HepG2 (cell line): ENCODE measurements at regions not wholly inside any gene's neighbourhood (a gene's known extent, or its start where the extent isn't known, plus 50 kb on each side); places are given as distances from the start of the nearest gene placed in this dataset.

ENCODE experiments used
- ATAC-seq: fragments of 200-7000 bp; cut with Tn5 transposase; 3 replicates; pipeline ENCODE4 v1.9.1; 2020; ENCODE audit warnings: mild to moderate bottlenecking, moderate library complexity
- BruUV-seq: library from RNA; stranded (reverse); fragments of 400-500 nt; replicated peaks from 2 replicates; lab custom pipeline; 2021; lab: Mats Ljungman, UMichigan
- CTCF ChIA-PET: fragments of 300-600 bp; formaldehyde crosslinking; extraction: SDS; loops from one replicate; lab custom pipeline; 2021; ENCODE audit warnings: low total read pairs, inconsistent platforms, low intra/inter-chr PET ratio; lab: Yijun Ruan, JAX
- POLR2A ChIA-PET: fragments of 350-600 bp; sonication (Branson Sonifier 250); formaldehyde crosslinking; loops from one replicate; lab custom pipeline; 2020; ENCODE audit warnings: antibody characterized with exemption, inconsistent platforms; lab: Yijun Ruan, JAX
- DNase-seq: peaks from one replicate; pipeline ENCODE4 v3.0.0-alpha.2; 2015; ENCODE audit warnings: low spot score
- FAIRE-seq: peaks from 3 replicates; lab custom pipeline; 2011; peaks lifted over from hg19 to GRCh38; lab: Jason Lieb, UNC
- H2AFZ ChIP-seq: one replicate; pipeline ENCODE4 v1.6.1; 2011; ENCODE audit warnings: low read length, inconsistent platforms
- H3K27ac ChIP-seq: fragments of 300-600 bp; 3 replicates; pipeline ENCODE4 v1.8.0; 2011; ENCODE audit warnings: mixed run types, mild to moderate bottlenecking, mixed read lengths, low read length, inconsistent platforms; ENCODE audit not compliant: insufficient read depth; ENCODE audit errors: extremely low read length
- H3K27me3 ChIP-seq, 2 experiments: fragments of 200-600 bp in 1 of 2; 2 replicates in 1 of 2; 3 replicates in 1 of 2; pipeline versions ENCODE4 v1.6.0 to v1.8.0; 2011; ENCODE audit warnings: low read length in 2 of 2, mild to moderate bottlenecking in 2 of 2, moderate library complexity in 2 of 2, inconsistent platforms in 1 of 2; ENCODE audit not compliant: insufficient read depth in 2 of 2, control insufficient read depth in 1 of 2
- H3K36me3 ChIP-seq, 2 experiments: fragments of 200-600 bp in 1 of 2; replicated peaks in 1 of 2; 2 replicates in 1 of 2; 3 replicates in 1 of 2; pipeline versions ENCODE4 v1.5.1 to v1.8.0; 2011; ENCODE audit warnings: low read length in 2 of 2, inconsistent platforms in 1 of 2; ENCODE audit not compliant: insufficient read depth in 2 of 2, control insufficient read depth in 1 of 2
- H3K4me1 ChIP-seq: 2 replicates; pipeline ENCODE4 v1.5.1; 2012; ENCODE audit warnings: low read length, inconsistent platforms; ENCODE audit not compliant: insufficient read depth
- H3K4me2 ChIP-seq: 2 replicates; pipeline ENCODE4 v1.6.0; 2011; ENCODE audit warnings: low read depth, low read length, inconsistent platforms
- H3K4me3 ChIP-seq, 3 experiments: fragments of 200-600 bp in 1 of 3; sonication (generic), shearing (Covaris generic) in 1 of 3; replicated peaks in 1 of 3; 2 replicates each; pipeline ENCODE4 v1.5.1; 2011 to 2016; ENCODE audit warnings: low read length in 3 of 3, inconsistent platforms in 2 of 3, low read depth in 2 of 3, mild to moderate bottlenecking in 2 of 3, control low read depth in 1 of 3, mixed read lengths in 1 of 3; ENCODE audit not compliant: insufficient read depth in 1 of 3
- H3K79me2 ChIP-seq: one replicate; pipeline ENCODE4 v1.6.1; 2011; ENCODE audit warnings: low read length, inconsistent platforms; ENCODE audit not compliant: insufficient read depth
- H3K9ac ChIP-seq: 2 replicates; pipeline ENCODE4 v1.6.0; 2011; ENCODE audit warnings: mild to moderate bottlenecking, low read depth, low read length, inconsistent platforms; ENCODE audit not compliant: insufficient read depth
- H3K9me3 ChIP-seq: 2 replicates; pipeline ENCODE4 v1.5.1; 2012; ENCODE audit warnings: mild to moderate bottlenecking, low read length
- H4K20me1 ChIP-seq: 2 replicates; pipeline ENCODE4 v1.6.0; 2011; ENCODE audit warnings: inconsistent platforms, mild to moderate bottlenecking, low read length, moderate library complexity; ENCODE audit not compliant: insufficient read depth
- BORCS8-MEF2B ChIP-seq: sonication (generic); formaldehyde crosslinking; IDR thresholded peaks from 2 replicates; pipeline ENCODE4 v1.8.0; 2022; ENCODE audit warnings: mild to moderate bottlenecking, missing genetic modification reagents
- BRCA1 ChIP-seq: sonication (generic); formaldehyde crosslinking; IDR thresholded peaks from 2 replicates; pipeline ENCODE4 v1.4.0; 2020; ENCODE audit warnings: missing genetic modification reagents
- BRD4 ChIP-seq: sonication (generic); formaldehyde crosslinking; IDR thresholded peaks from 2 replicates; pipeline ENCODE4 v1.4.0; 2020; ENCODE audit warnings: missing genetic modification reagents
- CC2D1A ChIP-seq: sonication (generic); formaldehyde crosslinking; IDR thresholded peaks from 2 replicates; pipeline ENCODE4 v1.8.1; 2023; ENCODE audit warnings: mild to moderate bottlenecking, missing genetic modification reagents
- ESRRA ChIP-seq: sonication (generic); formaldehyde crosslinking; IDR thresholded peaks from 2 replicates; pipeline ENCODE4 v1.5.1; 2020; ENCODE audit warnings: mild to moderate bottlenecking, low read depth, missing genetic modification reagents
- JUNB ChIP-seq: sonication (generic); formaldehyde crosslinking; IDR thresholded peaks from 2 replicates; pipeline ENCODE4 v1.8.0; 2022; ENCODE audit warnings: missing genetic modification reagents, mild to moderate bottlenecking, borderline replicate concordance
- MTF1 ChIP-seq: sonication (generic); formaldehyde crosslinking; IDR thresholded peaks from 2 replicates; pipeline ENCODE4 v1.5.0; 2020; ENCODE audit warnings: missing genetic modification reagents
- PHF21A ChIP-seq: sonication (generic); formaldehyde crosslinking; IDR thresholded peaks from 2 replicates; pipeline ENCODE4 v1.5.0; 2020; ENCODE audit warnings: mild to moderate bottlenecking, missing genetic modification reagents
- RBM39 ChIP-seq: fragments of 200-400 bp; formaldehyde crosslinking; IDR thresholded peaks from one replicate; pipeline ENCODE4 v1.6.1; 2018; ENCODE audit warnings: antibody characterized with exemption, mild to moderate bottlenecking, low read depth, low read length; ENCODE audit not compliant: poor library complexity, severe bottlenecking
- SMAD9 ChIP-seq: sonication (generic); formaldehyde crosslinking; IDR thresholded peaks from 2 replicates; pipeline ENCODE4 v1.5.1; 2020; ENCODE audit warnings: mild to moderate bottlenecking, missing genetic modification reagents
- TAF1 ChIP-seq: sonication (generic); formaldehyde crosslinking; IDR thresholded peaks from 2 replicates; pipeline ENCODE4 v1.4.0; 2020; ENCODE audit warnings: missing genetic modification reagents
- ZBTB46 ChIP-seq: sonication (generic); formaldehyde crosslinking; IDR thresholded peaks from 2 replicates; pipeline ENCODE4 v1.4.0; 2020; ENCODE audit warnings: mild to moderate bottlenecking, missing genetic modification reagents, borderline replicate concordance
- ZGPAT ChIP-seq: IDR thresholded peaks from 2 replicates; pipeline ENCODE4 v1.6.1; 2016; ENCODE audit warnings: mild to moderate bottlenecking
- ZNF24 ChIP-seq: fragments of 450-650 bp; IDR thresholded peaks from 2 replicates; pipeline ENCODE4 v1.6.1; 2017; ENCODE audit warnings: antibody characterized with exemption, mild to moderate bottlenecking
- ZNF704 ChIP-seq: sonication (generic); formaldehyde crosslinking; IDR thresholded peaks from 2 replicates; pipeline ENCODE4 v1.8.1; 2023; ENCODE audit warnings: mild to moderate bottlenecking, inconsistent platforms, moderate library complexity, missing genetic modification reagents, borderline replicate concordance
- ZNF713 ChIP-seq: sonication (generic); formaldehyde crosslinking; IDR thresholded peaks from 2 replicates; pipeline ENCODE4 v1.4.0; 2020; ENCODE audit warnings: mild to moderate bottlenecking, missing genetic modification reagents
- ZNF883 ChIP-seq: sonication (generic); formaldehyde crosslinking; IDR thresholded peaks from 2 replicates; pipeline ENCODE4 v1.5.1; 2020; ENCODE audit warnings: mild to moderate bottlenecking, missing genetic modification reagents; ENCODE audit errors: not compliant biosample characterization
- WGBS: methylation state at CpG from one replicate; pipeline ENCODE4 v1.1.6; 2017; ENCODE audit warnings: low lambda C conversion rate; 5-methylcytosine and 5-hydroxymethylcytosine counted together
- in situ Hi-C: cut with HindIII; loops from 2 replicates; pipeline ENCODE4 v1.10.0; 2017; ENCODE audit warnings: low pct_unique_long_range_greater_than_20kb; ENCODE audit not compliant: extremely low pct_ligation_motif_present
- intact Hi-C: fragments of 100-400 bp; cut with micrococcal nuclease; formaldehyde crosslinking; loops from one replicate; pipeline ENCODE4 v1.10.0; 2022; ENCODE audit not compliant: unreplicated experiment

GRCh38 chr13:76461484-76461883 is 424.7 kb downstream of the KCTD12 start:
- no peak overlapping the region for H3K9ac ChIP-seq
- no peak overlapping the region for H2AFZ ChIP-seq
- no peak overlapping the region for H3K4me2 ChIP-seq
- TF ChIP-seq ZNF24 (no peak), JUNB (CRISPR knock-in tag) (no peak), TAF1 (CRISPR knock-in tag) (no peak), MTF1 (CRISPR knock-in tag) (no peak), BRCA1 (CRISPR knock-in tag) (no peak), BORCS8-MEF2B (CRISPR knock-in tag) (no peak)
- H3K4me1 ChIP-seq = no peaks in the 10 kb centered on the region
- H3K27me3 ChIP-seq = no peaks in the 10 kb centered on the region
- H4K20me1 ChIP-seq = no peaks in the 10 kb centered on the region
- no peaks in the 10 kb centered on the region for H3K36me3 ChIP-seq
- DNase-seq (no peak), FAIRE-seq (no peak), ATAC-seq (no peak)
- no TSS peak for BruUV-seq
- no peak overlapping the region for H3K4me3 ChIP-seq
- 9% methylated on average over 1 of the region's 1 CpG for WGBS
- no peaks in the 10 kb centered on the region for H3K9me3 ChIP-seq
- in situ Hi-C loops = no loop called here
- H3K79me2 ChIP-seq = no peaks in the 10 kb centered on the region
- intact Hi-C loops = no loop called here
- H3K27ac ChIP-seq = no peak overlapping the region
- ChIA-PET POLR2A (no interaction called here), CTCF (no interaction called here)

GRCh38 chr13:76459863-76460262 is 426.3 kb downstream of the KCTD12 start:
- intact Hi-C loops = no loop called here
- Histone ChIP-seq H3K4me3 (no peak overlapping the region), H3K27me3 (no peaks in the 10 kb centered on the region), H3K36me3 (no peaks in the 10 kb centered on the region), H3K9ac (no peak overlapping the region), H3K4me1 (no peaks in the 10 kb centered on the region), H3K9me3 (no peaks in the 10 kb centered on the region), H4K20me1 (no peaks in the 10 kb centered on the region), H2AFZ (no peak overlapping the region), H3K79me2 (no peaks in the 10 kb centered on the region), H3K4me2 (no peak overlapping the region), H3K27ac (no peak overlapping the region)
- ATAC-seq (no peak), DNase-seq (no peak), FAIRE-seq (no peak)
- ChIA-PET POLR2A (no interaction called here), CTCF (no interaction called here)
- in situ Hi-C loops = no loop called here
- BruUV-seq = no TSS peak
- WGBS = 25% methylated on average over 4 of the region's 4 CpGs
- TF ChIP-seq ZBTB46 (CRISPR knock-in tag) = no peak
- TF ChIP-seq ZNF704 (CRISPR knock-in tag) = no peak
- TF ChIP-seq CC2D1A (CRISPR knock-in tag) = no peak
- no peak for TF ChIP-seq BRD4 (CRISPR knock-in tag)
- no peak for TF ChIP-seq ESRRA (CRISPR knock-in tag)
- no peak for TF ChIP-seq ZNF713
- TF ChIP-seq RBM39 = no peak
- TF ChIP-seq PHF21A (CRISPR knock-in tag) = no peak
- TF ChIP-seq SMAD9 = no peak
- no peak for TF ChIP-seq ZGPAT (CRISPR knock-in tag)
- TF ChIP-seq ZNF883 (CRISPR knock-in tag) = no peak
